SK-N-SH (cell line): ENCODE measurements at regions not wholly inside any gene's neighbourhood (a gene's known extent, or its start where the extent isn't known, plus 50 kb on each side); places are given as distances from the start of the nearest gene placed in this dataset.

Experiments
- CTCF ChIA-PET: fragments of 300-600, 350-600 bp; formaldehyde crosslinking; extraction: SDS; loops from one replicate; lab custom pipeline; 2021; lab: Yijun Ruan, JAX
- POLR2A ChIA-PET: fragments of 350-600 bp; sonication (Branson Sonifier 250); formaldehyde crosslinking; extraction: SDS; loops from one replicate; lab custom pipeline; 2020; ENCODE audit warnings: antibody characterized with exemption, inconsistent platforms; lab: Yijun Ruan, JAX
- DNase-seq: peaks from one replicate; pipeline ENCODE4 v3.0.0; 2012
- H2AFZ ChIP-seq: fragments of 200-600 bp; sonication (generic); 2 replicates; pipeline ENCODE4 v1.8.1; 2016; ENCODE audit warnings: antibody characterized with exemption, mild to moderate bottlenecking, low read depth
- H3F3A ChIP-seq: fragments of 200-600 bp; sonication (generic); replicated peaks from 2 replicates; pipeline ENCODE3; 2016; ENCODE audit warnings: antibody characterized with exemption, mild to moderate bottlenecking; ENCODE audit not compliant: insufficient read depth
- H3K27ac ChIP-seq, 2 experiments: fragments of 200-500 bp in 1 of 2; fragments of 200-600 bp in 1 of 2; sonication (Bioruptor generic) in 1 of 2; sonication (generic), shearing (Covaris generic) in 1 of 2; 2 replicates each; pipeline versions ENCODE4 v1.5.1 to v1.6.1; 2014 to 2016; ENCODE audit warnings: low read depth in 2 of 2, inconsistent platforms in 1 of 2, low read length in 1 of 2, mild to moderate bottlenecking in 1 of 2, mixed read lengths in 1 of 2
- H3K27me3 ChIP-seq: fragments of 200-600 bp; sonication (generic), shearing (Covaris generic); 2 replicates; pipeline ENCODE4 v1.6.1; 2016; ENCODE audit warnings: mixed run types; ENCODE audit not compliant: insufficient read depth
- H3K36me3 ChIP-seq, 2 experiments: fragments of 200-500 bp in 1 of 2; fragments of 200-600 bp in 1 of 2; sonication (Bioruptor generic) in 1 of 2; sonication (generic) in 1 of 2; replicated peaks in 1 of 2; 2 replicates each; pipeline versions ENCODE3 to v1.5.1; 2014 to 2016; ENCODE audit warnings: low read length in 1 of 2, mild to moderate bottlenecking in 1 of 2; ENCODE audit not compliant: insufficient read depth in 2 of 2, control insufficient read depth in 1 of 2
- H3K4me1 ChIP-seq, 2 experiments: fragments of 200-500 bp in 1 of 2; fragments of 200-600 bp in 1 of 2; sonication (Bioruptor generic) in 1 of 2; sonication (generic), shearing (Covaris generic) in 1 of 2; 2 replicates each; pipeline versions ENCODE4 v1.5.1 to v1.6.1; 2014 to 2016; ENCODE audit warnings: low read depth in 1 of 2, low read length in 1 of 2, mixed run types in 1 of 2; ENCODE audit not compliant: insufficient read depth in 2 of 2, control insufficient read depth in 1 of 2
- H3K4me2 ChIP-seq: fragments of 200-600 bp; sonication (generic), shearing (Covaris generic); 2 replicates; pipeline ENCODE4 v1.6.1; 2017; ENCODE audit warnings: mixed run types
- H3K4me3 ChIP-seq, 2 experiments: fragments of 200-500 bp in 1 of 2; fragments of 200-600 bp in 1 of 2; sonication (Bioruptor generic) in 1 of 2; sonication (generic), shearing (Covaris generic) in 1 of 2; 2 replicates each; pipeline versions ENCODE4 v1.5.1 to v1.8.1; 2014 to 2016; ENCODE audit warnings: low read depth in 2 of 2, inconsistent platforms in 1 of 2, low read length in 1 of 2, mild to moderate bottlenecking in 1 of 2, mixed read lengths in 1 of 2, moderate library complexity in 1 of 2
- H3K79me2 ChIP-seq: fragments of 200-600 bp; sonication (generic); 2 replicates; pipeline ENCODE4 v1.8.1; 2017; ENCODE audit warnings: mild to moderate bottlenecking; ENCODE audit not compliant: insufficient read depth
- H3K9ac ChIP-seq: fragments of 200-600 bp; sonication (generic); 2 replicates; pipeline ENCODE4 v1.6.1; 2017; ENCODE audit warnings: mixed run types
- H3K9me2 ChIP-seq: fragments of 200-600 bp; sonication (generic); 2 replicates; pipeline ENCODE4 v1.6.1; 2017; ENCODE audit warnings: mixed run types
- H3K9me3 ChIP-seq: fragments of 200-600 bp; sonication (generic); 2 replicates; pipeline ENCODE4 v1.6.1; 2017; ENCODE audit warnings: mixed run types, mild to moderate bottlenecking, moderate library complexity
- H4K20me1 ChIP-seq: fragments of 200-600 bp; sonication (generic); 2 replicates; pipeline ENCODE4 v1.6.1; 2017; ENCODE audit warnings: mild to moderate bottlenecking, mixed run types; ENCODE audit not compliant: insufficient read depth
- ELF1 ChIP-seq: IDR thresholded peaks from 2 replicates; pipeline ENCODE4 v1.4.0; 2012
- EP300 ChIP-seq, 2 experiments: IDR thresholded peaks; 2 replicates each; pipeline versions ENCODE4 v1.4.0 to v1.6.1; 2012; ENCODE audit warnings: borderline replicate concordance in 1 of 2, low read depth in 1 of 2, low read length in 1 of 2
- FOSL2 ChIP-seq: IDR thresholded peaks from 2 replicates; pipeline ENCODE4 v1.4.0; 2012; ENCODE audit warnings: low read depth, mild to moderate bottlenecking, moderate library complexity, borderline replicate concordance
- FOXJ3 ChIP-seq: sonication (generic); formaldehyde crosslinking; IDR thresholded peaks from 2 replicates; pipeline ENCODE4 v1.5.1; 2020; ENCODE audit warnings: mild to moderate bottlenecking, missing genetic modification reagents
- FOXM1 ChIP-seq: IDR thresholded peaks from 2 replicates; pipeline ENCODE4 v1.4.0; 2012; ENCODE audit warnings: low read depth, mild to moderate bottlenecking
- GABPA ChIP-seq: IDR thresholded peaks from 2 replicates; pipeline ENCODE4 v1.4.0; 2012; ENCODE audit warnings: low read depth, mild to moderate bottlenecking
- JUND ChIP-seq: IDR thresholded peaks from 2 replicates; pipeline ENCODE4 v1.4.0; 2012
- NFIC ChIP-seq: IDR thresholded peaks from 2 replicates; pipeline ENCODE4 v1.4.0; 2012; ENCODE audit warnings: borderline replicate concordance
- POLR2AphosphoS5 ChIP-seq: IDR thresholded peaks from 2 replicates; pipeline ENCODE4 v1.6.1; 2012; ENCODE audit warnings: low read depth, low read length
- RAD21 ChIP-seq: IDR thresholded peaks from 2 replicates; pipeline ENCODE4 v1.6.1; 2012; ENCODE audit warnings: mild to moderate bottlenecking, low read length
- RFX5 ChIP-seq: IDR thresholded peaks from 2 replicates; pipeline ENCODE4 v1.6.1; 2012; ENCODE audit warnings: mild to moderate bottlenecking, improper control_type of control experiment, low read length
- RXRA ChIP-seq: IDR thresholded peaks from 2 replicates; pipeline ENCODE4 v1.4.0; 2012; ENCODE audit warnings: low read depth, mild to moderate bottlenecking, borderline replicate concordance
- SIN3A ChIP-seq: IDR thresholded peaks from 2 replicates; pipeline ENCODE4 v1.6.1; 2012; ENCODE audit warnings: low read depth, mild to moderate bottlenecking, low read length, moderate library complexity, borderline replicate concordance
- SMC3 ChIP-seq: IDR thresholded peaks from 2 replicates; pipeline ENCODE4 v1.6.1; 2012; ENCODE audit warnings: low read depth, low read length, improper control_type of control experiment
- TAF1 ChIP-seq: IDR thresholded peaks from 2 replicates; pipeline ENCODE4 v1.6.1; 2012; ENCODE audit warnings: low read depth, mild to moderate bottlenecking, low read length, moderate library complexity, borderline replicate concordance
- TCF12 ChIP-seq: IDR thresholded peaks from 2 replicates; pipeline ENCODE4 v1.4.0; 2012
- TEAD4 ChIP-seq: IDR thresholded peaks from 2 replicates; pipeline ENCODE4 v1.4.0; 2012; ENCODE audit warnings: mild to moderate bottlenecking, borderline replicate concordance; ENCODE audit not compliant: insufficient read depth
- YY1 ChIP-seq: IDR thresholded peaks from 2 replicates; pipeline ENCODE4 v1.4.0; 2012; ENCODE audit warnings: low read depth, mild to moderate bottlenecking
- WGBS: methylation state at CpG from one replicate; pipeline ENCODE4 v1.1.6; 2017; ENCODE audit warnings: low lambda C conversion rate; 5-methylcytosine and 5-hydroxymethylcytosine counted together
- TF ChIP-seq, protein P1 (sequence below): IDR thresholded peaks from 2 replicates; pipeline ENCODE4; 2012
- TF ChIP-seq, protein P2 (sequence below): fragments of 200-600 bp; sonication (generic); IDR thresholded peaks from 2 replicates; pipeline ENCODE4 v1.6.1; 2017; ENCODE audit warnings: antibody characterized with exemption, mild to moderate bottlenecking, moderate library complexity
- TF ChIP-seq, protein P3 (sequence below): IDR thresholded peaks from 2 replicates; pipeline ENCODE4 v1.4.0; 2012; ENCODE audit warnings: low read depth, borderline replicate concordance

DNA sequence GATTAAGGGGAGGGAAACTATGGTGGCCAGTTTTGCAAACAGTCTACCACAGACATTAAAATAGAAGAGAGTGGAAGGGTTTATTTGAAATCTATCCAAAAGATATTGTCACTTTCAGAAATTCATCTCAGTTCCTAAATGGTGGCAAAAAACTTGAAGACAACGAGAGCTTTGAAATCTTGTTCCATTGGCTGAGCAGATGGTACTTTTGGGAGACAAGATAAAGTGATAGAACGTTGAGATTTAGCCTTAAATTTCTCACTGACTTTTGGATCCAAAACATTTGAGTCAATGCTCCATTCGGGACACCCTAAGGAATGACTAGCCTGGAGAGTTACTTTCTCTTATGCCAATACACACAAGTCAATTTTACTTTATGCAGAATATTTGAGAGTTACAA lies 319.1 kb upstream of the LARGE1 start:
- no peaks in the 10 kb centered on the region for H4K20me1 ChIP-seq
- no peaks in the 10 kb centered on the region for H3K9me2 ChIP-seq
- no peaks in the 10 kb centered on the region for H3K36me3 ChIP-seq
- H3K4me3 ChIP-seq: no peak overlapping the region
- H3K27ac ChIP-seq: no peak overlapping the region
- H3K4me2 ChIP-seq: no peak overlapping the region
- no peaks in the 10 kb centered on the region for H3K79me2 ChIP-seq
- no peak for DNase-seq
- WGBS: 2% methylated on average over 3 of the region's 3 CpGs
- ChIA-PET CTCF (no interaction called here), POLR2A (no interaction called here)
- no peaks in the 10 kb centered on the region for H3F3A ChIP-seq
- H3K9me3 ChIP-seq: no peaks in the 10 kb centered on the region
- no peaks in the 10 kb centered on the region for H3K27me3 ChIP-seq
- no peaks in the 10 kb centered on the region for H3K4me1 ChIP-seq
- H3K9ac ChIP-seq: no peak overlapping the region
- H2AFZ ChIP-seq: no peak overlapping the region
- TF ChIP-seq TCF12 (no peak), FOSL2 (no peak), FOXM1 (no peak), GABPA (no peak), TAF1 (no peak), RXRA (no peak), NFIC (no peak), EP300 (IDR thresholded peaks at IDR 0.05; ENCODE audit: borderline replicate concordance in 1 of 2, low read depth in 1 of 2, low read length in 1 of 2) (no peak), RFX5 (no peak), TEAD4 (no peak), RAD21 (no peak), SIN3A (no peak), ELF1 (no peak), FOXJ3 (CRISPR knock-in tag) (no peak), JUND (no peak)
- TF ChIP-seq, protein P1, sequence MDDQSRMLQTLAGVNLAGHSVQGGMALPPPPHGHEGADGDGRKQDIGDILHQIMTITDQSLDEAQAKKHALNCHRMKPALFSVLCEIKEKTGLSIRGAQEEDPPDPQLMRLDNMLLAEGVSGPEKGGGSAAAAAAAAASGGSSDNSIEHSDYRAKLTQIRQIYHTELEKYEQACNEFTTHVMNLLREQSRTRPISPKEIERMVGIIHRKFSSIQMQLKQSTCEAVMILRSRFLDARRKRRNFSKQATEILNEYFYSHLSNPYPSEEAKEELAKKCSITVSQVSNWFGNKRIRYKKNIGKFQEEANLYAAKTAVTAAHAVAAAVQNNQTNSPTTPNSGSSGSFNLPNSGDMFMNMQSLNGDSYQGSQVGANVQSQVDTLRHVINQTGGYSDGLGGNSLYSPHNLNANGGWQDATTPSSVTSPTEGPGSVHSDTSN: no peak
- TF ChIP-seq, protein P2, sequence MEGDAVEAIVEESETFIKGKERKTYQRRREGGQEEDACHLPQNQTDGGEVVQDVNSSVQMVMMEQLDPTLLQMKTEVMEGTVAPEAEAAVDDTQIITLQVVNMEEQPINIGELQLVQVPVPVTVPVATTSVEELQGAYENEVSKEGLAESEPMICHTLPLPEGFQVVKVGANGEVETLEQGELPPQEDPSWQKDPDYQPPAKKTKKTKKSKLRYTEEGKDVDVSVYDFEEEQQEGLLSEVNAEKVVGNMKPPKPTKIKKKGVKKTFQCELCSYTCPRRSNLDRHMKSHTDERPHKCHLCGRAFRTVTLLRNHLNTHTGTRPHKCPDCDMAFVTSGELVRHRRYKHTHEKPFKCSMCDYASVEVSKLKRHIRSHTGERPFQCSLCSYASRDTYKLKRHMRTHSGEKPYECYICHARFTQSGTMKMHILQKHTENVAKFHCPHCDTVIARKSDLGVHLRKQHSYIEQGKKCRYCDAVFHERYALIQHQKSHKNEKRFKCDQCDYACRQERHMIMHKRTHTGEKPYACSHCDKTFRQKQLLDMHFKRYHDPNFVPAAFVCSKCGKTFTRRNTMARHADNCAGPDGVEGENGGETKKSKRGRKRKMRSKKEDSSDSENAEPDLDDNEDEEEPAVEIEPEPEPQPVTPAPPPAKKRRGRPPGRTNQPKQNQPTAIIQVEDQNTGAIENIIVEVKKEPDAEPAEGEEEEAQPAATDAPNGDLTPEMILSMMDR: no peak

DNA sequence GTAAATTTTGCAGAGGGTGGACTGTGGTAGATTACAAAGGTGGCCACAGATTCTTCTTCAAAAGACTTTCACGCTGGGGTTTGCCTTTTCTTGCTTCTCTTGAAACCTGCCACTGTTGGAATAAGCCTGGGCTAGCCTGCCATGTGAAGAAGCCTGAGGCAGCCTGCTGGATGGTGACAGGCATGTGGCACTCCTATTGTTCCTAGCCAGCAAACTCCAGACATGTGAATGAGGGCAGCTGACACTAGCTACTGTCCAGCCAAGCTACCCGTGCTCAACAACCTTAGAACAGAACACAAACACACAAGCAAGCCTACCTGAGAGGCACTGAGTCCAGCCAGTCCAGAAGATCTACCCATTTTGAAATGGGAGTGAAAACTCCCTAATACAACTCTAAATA lies 322.7 kb upstream of the LARGE1 start:
- ChIA-PET CTCF (no interaction called here), POLR2A (no interaction called here)
- WGBS: 8% methylated on average over 2 of the region's 2 CpGs

More for the DNA sequence above, 322.7 kb upstream of the LARGE1 start:
- Histone ChIP-seq H3K79me2 (no peaks in the 10 kb centered on the region), H3K9me2 (no peaks in the 10 kb centered on the region), H3K27ac (no peak overlapping the region), H3K4me2 (no peak overlapping the region), H3K4me3 (no peak overlapping the region), H3K9me3 (no peaks in the 10 kb centered on the region), H2AFZ (no peak overlapping the region), H3K4me1 (no peaks in the 10 kb centered on the region), H3K27me3 (no peaks in the 10 kb centered on the region), H4K20me1 (no peaks in the 10 kb centered on the region), H3K9ac (no peak overlapping the region), H3F3A (no peaks in the 10 kb centered on the region), H3K36me3 (no peaks in the 10 kb centered on the region)
- no peak for DNase-seq
- TF ChIP-seq YY1 (no peak), SMC3 (no peak), ELF1 (no peak), FOXM1 (no peak), FOSL2 (no peak), JUND (no peak), TEAD4 (no peak), POLR2AphosphoS5 (no peak)
- TF ChIP-seq, protein P3, sequence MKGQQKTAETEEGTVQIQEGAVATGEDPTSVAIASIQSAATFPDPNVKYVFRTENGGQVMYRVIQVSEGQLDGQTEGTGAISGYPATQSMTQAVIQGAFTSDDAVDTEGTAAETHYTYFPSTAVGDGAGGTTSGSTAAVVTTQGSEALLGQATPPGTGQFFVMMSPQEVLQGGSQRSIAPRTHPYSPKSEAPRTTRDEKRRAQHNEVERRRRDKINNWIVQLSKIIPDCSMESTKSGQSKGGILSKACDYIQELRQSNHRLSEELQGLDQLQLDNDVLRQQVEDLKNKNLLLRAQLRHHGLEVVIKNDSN: no peak
- TF ChIP-seq, protein P1: no peak
- TF ChIP-seq, protein P2: no peak
